SH-SY5Y (cell line): ENCODE measurements at regions not wholly inside any gene's neighbourhood (a gene's known extent, or its start where the extent isn't known, plus 50 kb on each side); places are given as distances from the start of the nearest gene placed in this dataset.

ENCODE experiments used
- GATA2 ChIP-seq: IDR thresholded peaks from 2 replicates; pipeline ENCODE4 v1.6.1; 2011; ENCODE audit warnings: mild to moderate bottlenecking, low read depth, low read length
- GATA3 ChIP-seq: IDR thresholded peaks from 2 replicates; pipeline ENCODE4 v1.6.1; 2011; ENCODE audit warnings: low read depth, mild to moderate bottlenecking, low read length, moderate library complexity

DNA sequence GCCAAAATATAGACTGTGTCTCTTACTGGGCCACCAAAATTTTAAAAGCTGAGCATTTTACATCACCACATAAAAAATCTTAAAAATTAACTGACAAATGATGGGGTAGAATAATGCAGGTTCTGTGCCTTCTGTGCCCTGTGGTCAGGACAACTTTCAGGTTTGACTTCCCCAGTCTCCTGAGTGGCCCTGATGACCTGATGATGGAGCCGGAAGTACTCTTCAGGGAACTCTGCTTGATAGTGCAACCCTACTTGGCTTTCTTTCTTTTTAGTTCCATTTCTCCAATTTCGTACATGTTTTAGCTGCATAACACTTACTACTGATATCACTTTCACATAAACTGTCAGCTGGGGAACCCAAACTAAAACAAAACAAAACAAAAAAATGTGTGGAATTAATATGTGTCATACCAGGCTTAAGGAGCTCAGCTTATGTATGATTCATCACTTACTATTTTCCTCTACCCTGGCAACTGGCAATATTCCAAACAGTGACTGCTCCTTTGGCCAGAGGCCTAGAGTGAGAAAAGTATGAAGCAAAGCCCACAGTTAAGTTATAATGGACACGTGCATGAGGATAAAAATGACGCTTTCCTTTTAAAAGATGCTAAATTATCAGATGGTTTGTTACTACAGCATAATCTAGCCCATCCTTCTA is 194.3 kb downstream of the BCHE start:
- TF ChIP-seq GATA3 (no peak), GATA2 (no peak)
